ENCODE measurements at regions not wholly inside any gene's neighbourhood (a gene's known extent, or its start where the extent isn't known, plus 50 kb on each side); places are given as distances from the start of the nearest gene placed in this dataset.

- 0 out of 2 replicates have a peak, but pooled peaks have one; percentile 26 for TF ChIP-seq MIXL1 (CRISPR knock-in tag; IDR thresholded peaks at IDR 0.05)
- 0 out of 2 replicates have a peak, but pooled peaks have one; percentile 23 for TF ChIP-seq ELF3 (CRISPR knock-in tag; IDR thresholded peaks at IDR 0.05)
- TF ChIP-seq GMEB1 (CRISPR knock-in tag; IDR thresholded peaks at IDR 0.05; ENCODE audit: borderline replicate concordance), result no peak
- TF ChIP-seq, protein P1, sequence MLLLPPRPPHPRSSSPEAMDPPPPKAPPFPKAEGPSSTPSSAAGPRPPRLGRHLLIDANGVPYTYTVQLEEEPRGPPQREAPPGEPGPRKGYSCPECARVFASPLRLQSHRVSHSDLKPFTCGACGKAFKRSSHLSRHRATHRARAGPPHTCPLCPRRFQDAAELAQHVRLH (CRISPR knock-in tag; IDR thresholded peaks at IDR 0.05; ENCODE audit: borderline replicate concordance, low read depth), result peak; percentile 51; the same call in 1 of the 2 replicates
- peak; percentile 23; the same call in 1 of the 2 replicates for TF ChIP-seq KMT2B (CRISPR knock-in tag; IDR thresholded peaks at IDR 0.05)
- no peak for TF ChIP-seq PCBP1 (IDR thresholded peaks at IDR 0.05; ENCODE audit: borderline replicate concordance, low read depth, low read length)
- TF ChIP-seq, protein P2, sequence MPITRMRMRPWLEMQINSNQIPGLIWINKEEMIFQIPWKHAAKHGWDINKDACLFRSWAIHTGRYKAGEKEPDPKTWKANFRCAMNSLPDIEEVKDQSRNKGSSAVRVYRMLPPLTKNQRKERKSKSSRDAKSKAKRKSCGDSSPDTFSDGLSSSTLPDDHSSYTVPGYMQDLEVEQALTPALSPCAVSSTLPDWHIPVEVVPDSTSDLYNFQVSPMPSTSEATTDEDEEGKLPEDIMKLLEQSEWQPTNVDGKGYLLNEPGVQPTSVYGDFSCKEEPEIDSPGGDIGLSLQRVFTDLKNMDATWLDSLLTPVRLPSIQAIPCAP (CRISPR knock-in tag; IDR thresholded peaks at IDR 0.05; ENCODE audit: low read depth), result no peak
- no peak for TF ChIP-seq GTF3A (CRISPR knock-in tag; conservative IDR thresholded peaks at IDR 0.05)
- no peak for TF ChIP-seq HMGXB4 (CRISPR knock-in tag; IDR thresholded peaks at IDR 0.05; ENCODE audit: borderline replicate concordance in 1 of 2, low read depth in 1 of 2)
- TF ChIP-seq HDAC6 (IDR thresholded peaks at IDR 0.05; ENCODE audit: low read depth, low read length), result no peak
- no peak for TF ChIP-seq ELK4 (CRISPR knock-in tag; IDR thresholded peaks at IDR 0.05; ENCODE audit: borderline replicate concordance)
- no peak for TF ChIP-seq SMARCE1 (IDR thresholded peaks at IDR 0.05; ENCODE audit: borderline replicate concordance)
- no peak for TF ChIP-seq SP1 (IDR thresholded peaks at IDR 0.05)
- TF ChIP-seq SP1 (CRISPR knock-in tag; IDR thresholded peaks at IDR 0.05), result no peak
- no peak for TF ChIP-seq MXD4 (CRISPR knock-in tag; IDR thresholded peaks at IDR 0.05)
- 0 out of 2 replicates have a peak, but pooled peaks have one; percentile 35 for TF ChIP-seq SMAD3 (CRISPR knock-in tag; IDR thresholded peaks at IDR 0.05)
- TF ChIP-seq, protein P3, sequence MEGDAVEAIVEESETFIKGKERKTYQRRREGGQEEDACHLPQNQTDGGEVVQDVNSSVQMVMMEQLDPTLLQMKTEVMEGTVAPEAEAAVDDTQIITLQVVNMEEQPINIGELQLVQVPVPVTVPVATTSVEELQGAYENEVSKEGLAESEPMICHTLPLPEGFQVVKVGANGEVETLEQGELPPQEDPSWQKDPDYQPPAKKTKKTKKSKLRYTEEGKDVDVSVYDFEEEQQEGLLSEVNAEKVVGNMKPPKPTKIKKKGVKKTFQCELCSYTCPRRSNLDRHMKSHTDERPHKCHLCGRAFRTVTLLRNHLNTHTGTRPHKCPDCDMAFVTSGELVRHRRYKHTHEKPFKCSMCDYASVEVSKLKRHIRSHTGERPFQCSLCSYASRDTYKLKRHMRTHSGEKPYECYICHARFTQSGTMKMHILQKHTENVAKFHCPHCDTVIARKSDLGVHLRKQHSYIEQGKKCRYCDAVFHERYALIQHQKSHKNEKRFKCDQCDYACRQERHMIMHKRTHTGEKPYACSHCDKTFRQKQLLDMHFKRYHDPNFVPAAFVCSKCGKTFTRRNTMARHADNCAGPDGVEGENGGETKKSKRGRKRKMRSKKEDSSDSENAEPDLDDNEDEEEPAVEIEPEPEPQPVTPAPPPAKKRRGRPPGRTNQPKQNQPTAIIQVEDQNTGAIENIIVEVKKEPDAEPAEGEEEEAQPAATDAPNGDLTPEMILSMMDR (CRISPR knock-in tag; IDR thresholded peaks at IDR 0.05), result no peak
- TF ChIP-seq, protein P4, sequence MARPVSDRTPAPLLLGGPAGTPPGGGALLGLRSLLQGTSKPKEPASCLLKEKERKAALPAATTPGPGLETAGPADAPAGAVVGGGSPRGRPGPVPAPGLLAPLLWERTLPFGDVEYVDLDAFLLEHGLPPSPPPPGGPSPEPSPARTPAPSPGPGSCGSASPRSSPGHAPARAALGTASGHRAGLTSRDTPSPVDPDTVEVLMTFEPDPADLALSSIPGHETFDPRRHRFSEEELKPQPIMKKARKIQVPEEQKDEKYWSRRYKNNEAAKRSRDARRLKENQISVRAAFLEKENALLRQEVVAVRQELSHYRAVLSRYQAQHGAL (CRISPR knock-in tag; IDR thresholded peaks at IDR 0.05; ENCODE audit: not compliant biosample characterization), result no peak
Measured at GRCh38 chr1:228830954-228831481, 95.7 kb downstream of the RHOU start (continued).

All from HepG2 (cell line).